ENCODE measurements at regions not wholly inside any gene's neighbourhood (a gene's known extent, or its start where the extent isn't known, plus 50 kb on each side); places are given as distances from the start of the nearest gene placed in this dataset.
A peak's percentile ranks its signal among the peaks of the same experiment; 100 is the strongest.

DNA sequence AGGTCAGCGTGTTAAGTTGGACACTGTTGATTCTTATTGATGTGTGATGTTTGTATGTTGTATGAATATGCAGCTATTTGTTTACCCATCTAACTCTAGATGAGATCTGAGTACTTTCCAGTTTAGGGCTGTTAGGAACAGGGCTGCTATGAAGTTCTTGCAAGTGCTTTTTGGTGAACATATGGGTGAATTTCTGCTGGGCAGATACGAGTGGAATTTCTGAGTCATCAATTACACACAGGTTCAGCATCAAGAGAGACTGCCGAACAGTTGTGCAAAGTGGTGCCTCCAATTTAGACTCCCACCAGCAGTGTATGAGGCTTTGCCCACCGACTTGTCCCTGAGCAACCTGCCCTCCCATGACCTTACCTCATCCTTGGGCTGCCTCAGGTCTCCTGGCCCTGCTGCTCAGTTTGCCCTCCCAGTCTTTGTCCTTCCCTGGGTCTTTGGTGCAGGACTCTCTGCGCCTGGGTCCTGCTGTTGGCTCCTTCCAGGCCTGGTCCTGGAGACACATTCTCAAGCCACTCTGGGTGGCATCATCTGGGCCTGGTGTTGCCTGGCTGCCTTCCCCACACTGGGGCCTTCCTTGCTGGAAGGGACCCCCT, 343.6 kb downstream of the PTPRU start:
- H4K20me1 ChIP-seq (ENCODE audit: control insufficient read depth, extremely low read depth, insufficient read depth, low read length): no peaks in the 10 kb centered on the region
- DNase-seq (ENCODE audit: low read depth, low spot score): peak; percentile 52
- H3K4me2 ChIP-seq (ENCODE audit: control insufficient read depth, extremely low read depth, insufficient read depth, low read depth, low read length): peak overlapping the region; percentile 39
- no peak overlapping the region for H3K9ac ChIP-seq (ENCODE audit: control insufficient read depth, extremely low read depth, insufficient read depth, low read length)
- H2AFZ ChIP-seq (ENCODE audit: control insufficient read depth, low read length): no peak overlapping the region
- no peaks in the 10 kb centered on the region for H3K9me1 ChIP-seq (ENCODE audit: control insufficient read depth, extremely low read depth, insufficient read depth, low read length)
- H3K4me1 ChIP-seq (ENCODE audit: control insufficient read depth, extremely low read depth, insufficient read depth, low read length): peaks cover 58% of the 10 kb centered on the region
- no peaks in the 10 kb centered on the region for H3K79me2 ChIP-seq (ENCODE audit: control insufficient read depth, insufficient read depth, low read length)
- H3K9me3 ChIP-seq (ENCODE audit: control insufficient read depth, low read depth, low read length): no peaks in the 10 kb centered on the region
- FAIRE-seq: peak; percentile 95
- H3K36me3 ChIP-seq (ENCODE audit: control insufficient read depth in 2 of 2, extremely low read depth in 1 of 2, insufficient read depth in 2 of 2, low read length in 2 of 2): no peaks in the 10 kb centered on the region
- no peaks in the 10 kb centered on the region for H3K27me3 ChIP-seq (ENCODE audit: control insufficient read depth, extremely low read depth, insufficient read depth, low read length)
- TF ChIP-seq, protein P1, sequence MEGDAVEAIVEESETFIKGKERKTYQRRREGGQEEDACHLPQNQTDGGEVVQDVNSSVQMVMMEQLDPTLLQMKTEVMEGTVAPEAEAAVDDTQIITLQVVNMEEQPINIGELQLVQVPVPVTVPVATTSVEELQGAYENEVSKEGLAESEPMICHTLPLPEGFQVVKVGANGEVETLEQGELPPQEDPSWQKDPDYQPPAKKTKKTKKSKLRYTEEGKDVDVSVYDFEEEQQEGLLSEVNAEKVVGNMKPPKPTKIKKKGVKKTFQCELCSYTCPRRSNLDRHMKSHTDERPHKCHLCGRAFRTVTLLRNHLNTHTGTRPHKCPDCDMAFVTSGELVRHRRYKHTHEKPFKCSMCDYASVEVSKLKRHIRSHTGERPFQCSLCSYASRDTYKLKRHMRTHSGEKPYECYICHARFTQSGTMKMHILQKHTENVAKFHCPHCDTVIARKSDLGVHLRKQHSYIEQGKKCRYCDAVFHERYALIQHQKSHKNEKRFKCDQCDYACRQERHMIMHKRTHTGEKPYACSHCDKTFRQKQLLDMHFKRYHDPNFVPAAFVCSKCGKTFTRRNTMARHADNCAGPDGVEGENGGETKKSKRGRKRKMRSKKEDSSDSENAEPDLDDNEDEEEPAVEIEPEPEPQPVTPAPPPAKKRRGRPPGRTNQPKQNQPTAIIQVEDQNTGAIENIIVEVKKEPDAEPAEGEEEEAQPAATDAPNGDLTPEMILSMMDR (optimal IDR thresholded peaks at IDR 0.05 in 1 of 3, IDR thresholded peaks at IDR 0.05 in 1 of 3, conservative IDR thresholded peaks at IDR 0.05 in 1 of 3; ENCODE audit: extremely low read depth in 1 of 3, insufficient read depth in 2 of 3, low read length in 3 of 3): no peak
- TF ChIP-seq EZH2 (IDR thresholded peaks at IDR 0.05; ENCODE audit: low read length): no peak
- H3K4me3 ChIP-seq (ENCODE audit: control insufficient read depth in 2 of 3, extremely low read depth in 1 of 3, insufficient read depth in 2 of 3, low read depth in 1 of 3, low read length in 3 of 3): no peak overlapping the region
- no peak overlapping the region for H3K27ac ChIP-seq (ENCODE audit: control insufficient read depth, insufficient read depth, low read length)
- dilution Hi-C loops (cut with MboI; ENCODE audit: extremely low pct_ligation_motif_present, low sequenced_read_pairs): no loop called here

DNA sequence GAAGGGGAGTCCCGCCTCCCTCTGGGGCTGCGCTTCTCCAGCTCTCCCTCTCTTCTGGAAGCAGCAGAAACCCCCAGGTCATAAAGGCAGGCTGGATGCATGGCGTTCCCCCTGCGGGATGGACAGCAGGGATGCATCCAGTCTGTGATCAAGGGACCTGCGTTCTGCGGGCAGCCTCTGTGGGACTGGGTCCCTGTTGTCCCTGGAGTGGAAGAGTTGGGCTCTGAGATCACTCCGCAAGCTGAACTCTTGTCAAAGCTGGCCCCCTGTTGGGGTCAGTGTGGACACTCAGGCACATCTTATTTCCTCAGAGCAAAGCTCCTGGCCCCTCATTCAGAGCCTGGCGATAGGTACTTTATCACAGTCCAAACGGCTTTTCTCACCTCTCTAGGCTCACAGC, 341.2 kb downstream of the PTPRU start:
- no peak for DNase-seq (ENCODE audit: low read depth, low spot score)
- H3K9me3 ChIP-seq (ENCODE audit: control insufficient read depth, low read depth, low read length): no peaks in the 10 kb centered on the region
- H3K27me3 ChIP-seq (ENCODE audit: control insufficient read depth, extremely low read depth, insufficient read depth, low read length): no peaks in the 10 kb centered on the region
- TF ChIP-seq, protein P1 (optimal IDR thresholded peaks at IDR 0.05 in 1 of 3, IDR thresholded peaks at IDR 0.05 in 1 of 3, conservative IDR thresholded peaks at IDR 0.05 in 1 of 3; ENCODE audit: extremely low read depth in 1 of 3, insufficient read depth in 2 of 3, low read length in 3 of 3): no peak
- no peak for TF ChIP-seq EZH2 (IDR thresholded peaks at IDR 0.05; ENCODE audit: low read length)
- H3K36me3 ChIP-seq (ENCODE audit: control insufficient read depth in 2 of 2, extremely low read depth in 1 of 2, insufficient read depth in 2 of 2, low read length in 2 of 2): no peaks in the 10 kb centered on the region
- H2AFZ ChIP-seq (ENCODE audit: control insufficient read depth, low read length): no peak overlapping the region
- H3K4me1 ChIP-seq (ENCODE audit: control insufficient read depth, extremely low read depth, insufficient read depth, low read length): peaks cover 44% of the 10 kb centered on the region
- no peaks in the 10 kb centered on the region for H3K9me1 ChIP-seq (ENCODE audit: control insufficient read depth, extremely low read depth, insufficient read depth, low read length)
- H4K20me1 ChIP-seq (ENCODE audit: control insufficient read depth, extremely low read depth, insufficient read depth, low read length): no peaks in the 10 kb centered on the region
- no peak overlapping the region for H3K4me2 ChIP-seq (ENCODE audit: control insufficient read depth, extremely low read depth, insufficient read depth, low read depth, low read length)
- no peak overlapping the region for H3K9ac ChIP-seq (ENCODE audit: control insufficient read depth, extremely low read depth, insufficient read depth, low read length)
- no peaks in the 10 kb centered on the region for H3K79me2 ChIP-seq (ENCODE audit: control insufficient read depth, insufficient read depth, low read length)
- H3K27ac ChIP-seq (ENCODE audit: control insufficient read depth, insufficient read depth, low read length): no peak overlapping the region
- FAIRE-seq: no peak
- no peak overlapping the region for H3K4me3 ChIP-seq (ENCODE audit: control insufficient read depth in 2 of 3, extremely low read depth in 1 of 3, insufficient read depth in 2 of 3, low read depth in 1 of 3, low read length in 3 of 3)
- dilution Hi-C loops (cut with MboI; ENCODE audit: extremely low pct_ligation_motif_present, low sequenced_read_pairs): no loop called here

Measured in keratinocyte (primary cell).